ENCODE measurements at regions not wholly inside any gene's neighbourhood (a gene's known extent, or its start where the extent isn't known, plus 50 kb on each side); places are given as distances from the start of the nearest gene placed in this dataset.
"Not testable (repeated sequence)": the region's sequence is repeated elsewhere in the genome, so short reads cannot be mapped to it uniquely, and the experiment has no call there.

- Histone ChIP-seq H3K27me3 (no peaks in the 10 kb centered on the region), H3K27ac (no peak overlapping the region), H3K4me1 (no peaks in the 10 kb centered on the region), H3K36me3 (no peaks in the 10 kb centered on the region), H3K9me3 (no peaks in the 10 kb centered on the region), H3K4me3 (no peak overlapping the region)
- DNase-seq: no peak
- TF ChIP-seq CTCF (IDR thresholded peaks at IDR 0.05): no peak
- intact Hi-C loops (cut with DNase I; ENCODE audit: low total_unique reads): no loop called here
These were observed 1590.2 kb upstream of the B3GALT2 start for GRCh38 chr1:194776657-194777056.

GRCh38 chr1:194774535-194774934 is 1588.1 kb upstream of the B3GALT2 start:
- Histone ChIP-seq H3K4me1 (no peaks in the 10 kb centered on the region), H3K27ac (no peak overlapping the region), H3K9me3 (no peaks in the 10 kb centered on the region), H3K4me3 (no peak overlapping the region), H3K36me3 (no peaks in the 10 kb centered on the region), H3K27me3 (no peaks in the 10 kb centered on the region)
- no peak for TF ChIP-seq CTCF (IDR thresholded peaks at IDR 0.05)
- intact Hi-C loops (cut with DNase I; ENCODE audit: low total_unique reads): no loop called here
- no peak for DNase-seq

GRCh38 chr1:194755241-194755994 is 1569.0 kb upstream of the B3GALT2 start:
- Histone ChIP-seq H3K4me3 (no peak overlapping the region), H3K27ac (no peak overlapping the region)
- no peak for TF ChIP-seq CTCF (IDR thresholded peaks at IDR 0.05)

GRCh38 chr1:194738843-194739242 is 1552.4 kb upstream of the B3GALT2 start:
- H3K36me3 ChIP-seq; H3K4me1 ChIP-seq; H3K27me3 ChIP-seq; H3K4me3 ChIP-seq; DNase-seq; H3K27ac ChIP-seq; H3K9me3 ChIP-seq; intact Hi-C loops (cut with DNase I; ENCODE audit: low total_unique reads): not testable (repeated sequence)

More at GRCh38 chr1:194755241-194755994, 1569.0 kb upstream of the B3GALT2 start:
- intact Hi-C loops (cut with DNase I; ENCODE audit: low total_unique reads): no loop called here
- DNase-seq: no peak
- H3K27me3 ChIP-seq: no peaks in the 10 kb centered on the region
- no peaks in the 10 kb centered on the region for H3K9me3 ChIP-seq
- no peaks in the 10 kb centered on the region for H3K36me3 ChIP-seq
- no peaks in the 10 kb centered on the region for H3K4me1 ChIP-seq

GRCh38 chr1:194734970-194735369 is 1548.6 kb upstream of the B3GALT2 start:
- intact Hi-C loops (cut with DNase I; ENCODE audit: low total_unique reads): no loop called here

More at GRCh38 chr1:194734970-194735369, 1548.6 kb upstream of the B3GALT2 start:
- H3K27ac ChIP-seq: no peak overlapping the region
- no peaks in the 10 kb centered on the region for H3K4me1 ChIP-seq
- no peaks in the 10 kb centered on the region for H3K9me3 ChIP-seq
- no peak for DNase-seq
- H3K4me3 ChIP-seq: no peak overlapping the region
- no peaks in the 10 kb centered on the region for H3K36me3 ChIP-seq
- no peak for TF ChIP-seq CTCF (IDR thresholded peaks at IDR 0.05)
- H3K27me3 ChIP-seq: no peaks in the 10 kb centered on the region

Data from tibial artery (tissue), 4 donors.